Suprapubic skin (tissue), 4 donors: ENCODE measurements at regions not wholly inside any gene's neighbourhood (a gene's known extent, or its start where the extent isn't known, plus 50 kb on each side); places are given as distances from the start of the nearest gene placed in this dataset.

Experiments
- DNase-seq, 2 donors: peaks; one replicate each; pipeline ENCODE4 v3.0.0-alpha.2; 2019; ENCODE audit warnings: low spot score in 2 of 2
- H3K27ac ChIP-seq: fragments of 200-600 bp; sonication (generic); one replicate; pipeline ENCODE4 v1.5.1; 2019
- H3K27me3 ChIP-seq: fragments of 200-600 bp; sonication (generic); one replicate; pipeline ENCODE4 v1.5.1; 2019
- H3K36me3 ChIP-seq: fragments of 200-600 bp; sonication (generic); one replicate; pipeline ENCODE4 v1.5.1; 2019
- H3K4me1 ChIP-seq: fragments of 200-600 bp; sonication (generic); one replicate; pipeline ENCODE4 v1.5.1; 2019
- H3K4me3 ChIP-seq: fragments of 200-600 bp; sonication (generic); one replicate; pipeline ENCODE4 v1.5.1; 2019; ENCODE audit warnings: mild to moderate bottlenecking
- H3K9me3 ChIP-seq: fragments of 200-600 bp; sonication (generic); one replicate; pipeline ENCODE4 v1.5.1; 2019
- CTCF ChIP-seq, 2 donors: fragments of 200-600 bp in 1 of 2; fragments of 450-650 bp in 1 of 2; sonication (generic) in 1 of 2; IDR thresholded peaks; one replicate each; pipeline ENCODE4 v1.5.1; 2016 to 2019; ENCODE audit warnings: antibody characterized with exemption in 2 of 2, mild to moderate bottlenecking in 1 of 2, moderate library complexity in 1 of 2
- EP300 ChIP-seq: sonication (generic); formaldehyde crosslinking; IDR thresholded peaks from one replicate; pipeline ENCODE4 v1.6.1; 2017; ENCODE audit warnings: antibody characterized with exemption
- POLR2A ChIP-seq, 2 donors: fragments of 450-650 bp; IDR thresholded peaks; one replicate each; pipeline ENCODE4 v1.6.1; 2017; ENCODE audit warnings: antibody characterized with exemption in 2 of 2, mild to moderate bottlenecking in 2 of 2, moderate library complexity in 2 of 2
- POLR2AphosphoS5 ChIP-seq, 3 donors: sonication (generic); formaldehyde crosslinking; IDR thresholded peaks; one replicate each; pipeline ENCODE4 v1.6.1; 2017; ENCODE audit warnings: antibody characterized with exemption in 3 of 3
- WGBS: methylation state at CpG from one replicate; pipeline ENCODE4 v1.1.5; 2018; 5-methylcytosine and 5-hydroxymethylcytosine counted together

- Histone ChIP-seq H3K36me3 (peaks cover 4% of the 10 kb centered on the region), H3K9me3 (no peaks in the 10 kb centered on the region), H3K27ac (no peak overlapping the region), H3K27me3 (no peaks in the 10 kb centered on the region), H3K4me1 (peaks cover 46% of the 10 kb centered on the region), H3K4me3 (no peak overlapping the region)
- no peak for DNase-seq
- 64% methylated on average over 2 of the region's 2 CpGs for WGBS
- TF ChIP-seq POLR2A (IDR thresholded peaks at IDR 0.05), result no peak
- no peak for TF ChIP-seq EP300
- no peak for TF ChIP-seq CTCF (IDR thresholded peaks at IDR 0.05)
- TF ChIP-seq POLR2AphosphoS5 (IDR thresholded peaks at IDR 0.05), result no peak
Measured at GRCh38 chr19:46932346-46932745, 71.5 kb downstream of the ARHGAP35 start.

- Histone ChIP-seq H3K27ac (no peak overlapping the region), H3K27me3 (no peaks in the 10 kb centered on the region), H3K9me3 (no peaks in the 10 kb centered on the region), H3K4me1 (peaks cover 27% of the 10 kb centered on the region), H3K36me3 (peaks cover 12% of the 10 kb centered on the region), H3K4me3 (no peak overlapping the region)
- no peak for TF ChIP-seq EP300
- no peak for TF ChIP-seq POLR2A (IDR thresholded peaks at IDR 0.05)
- TF ChIP-seq POLR2AphosphoS5 (IDR thresholded peaks at IDR 0.05), result no peak
- TF ChIP-seq CTCF (IDR thresholded peaks at IDR 0.05), result no peak
- no peak for DNase-seq
- 78% methylated on average over 7 of the region's 7 CpGs for WGBS
Measured at GRCh38 chr19:46935066-46935663, 74.4 kb downstream of the ARHGAP35 start.

GRCh38 chr19:46943150-46943946, 76.3 kb upstream of the NPAS1 start:
- Histone ChIP-seq H3K27ac (no peak overlapping the region), H3K9me3 (no peaks in the 10 kb centered on the region), H3K4me3 (no peak overlapping the region), H3K27me3 (no peaks in the 10 kb centered on the region), H3K4me1 (peaks cover 51% of the 10 kb centered on the region), H3K36me3 (peaks cover 5% of the 10 kb centered on the region)
- no peak for TF ChIP-seq POLR2A (IDR thresholded peaks at IDR 0.05)
- no peak for TF ChIP-seq POLR2AphosphoS5 (IDR thresholded peaks at IDR 0.05)
- TF ChIP-seq EP300, result no peak
- no peak for TF ChIP-seq CTCF (IDR thresholded peaks at IDR 0.05)
- 94% methylated on average over 10 of the region's 10 CpGs for WGBS
- no peak for DNase-seq

GRCh38 chr19:46944123-46944748, 75.4 kb upstream of the NPAS1 start:
- Histone ChIP-seq H3K27me3 (no peaks in the 10 kb centered on the region), H3K4me3 (no peak overlapping the region), H3K9me3 (no peaks in the 10 kb centered on the region), H3K4me1 (peaks cover 52% of the 10 kb centered on the region), H3K36me3 (peaks cover 5% of the 10 kb centered on the region), H3K27ac (peak overlapping the region; percentile 66)
- WGBS, result 68% methylated on average over 5 of the region's 5 CpGs
- no peak for DNase-seq
- no peak for TF ChIP-seq POLR2A (IDR thresholded peaks at IDR 0.05)
- no peak for TF ChIP-seq EP300
- no peak for TF ChIP-seq CTCF (IDR thresholded peaks at IDR 0.05)
- TF ChIP-seq POLR2AphosphoS5 (IDR thresholded peaks at IDR 0.05), result no peak
